GM20000 (cell line): ENCODE measurements at regions not wholly inside any gene's neighbourhood (a gene's known extent, or its start where the extent isn't known, plus 50 kb on each side); places are given as distances from the start of the nearest gene placed in this dataset.

Source experiments
- DNase-seq: peaks from one replicate; pipeline ENCODE4 v3.0.0; 2012; ENCODE audit warnings: low spot score
- TF ChIP-seq, protein P1 (sequence below): IDR thresholded peaks from 2 replicates; pipeline ENCODE4 v1.5.1; 2012; ENCODE audit warnings: mild to moderate bottlenecking, control low read depth; ENCODE audit errors: extremely low read depth, missing control alignments

DNA sequence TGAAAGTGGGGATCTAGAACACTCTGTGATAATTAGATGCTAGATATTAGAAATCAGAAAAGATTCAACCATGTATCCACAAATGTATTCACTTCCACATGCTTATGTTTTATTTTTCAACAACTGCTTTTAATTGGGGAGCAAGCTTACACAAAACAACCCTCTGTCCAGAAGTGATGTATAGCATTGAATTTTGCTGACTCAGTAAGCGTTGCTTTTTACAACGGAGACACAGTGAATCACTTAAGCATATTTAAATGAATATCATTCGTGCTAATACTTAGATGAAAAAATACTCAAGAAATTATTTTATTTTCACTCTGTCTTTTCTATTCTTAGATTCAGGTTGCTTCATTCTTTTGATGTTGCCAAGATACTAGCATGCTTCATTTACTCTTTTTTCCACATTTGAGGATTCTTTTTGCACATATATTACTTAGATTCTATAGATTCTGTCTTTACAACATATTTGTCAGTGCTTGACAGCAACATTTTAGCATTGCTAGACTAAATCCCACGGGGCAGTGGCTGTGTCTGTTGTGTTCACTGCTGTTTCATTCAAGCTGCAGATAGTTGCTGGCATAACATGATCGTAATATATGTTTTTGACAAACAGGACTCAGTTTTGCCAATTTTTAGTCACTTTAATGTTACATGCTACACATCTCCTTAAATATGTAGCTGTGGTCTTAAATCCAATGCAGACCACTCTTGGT lies 1714.4 kb upstream of the SEL1L start:
- no peak for DNase-seq
- TF ChIP-seq, protein P1, sequence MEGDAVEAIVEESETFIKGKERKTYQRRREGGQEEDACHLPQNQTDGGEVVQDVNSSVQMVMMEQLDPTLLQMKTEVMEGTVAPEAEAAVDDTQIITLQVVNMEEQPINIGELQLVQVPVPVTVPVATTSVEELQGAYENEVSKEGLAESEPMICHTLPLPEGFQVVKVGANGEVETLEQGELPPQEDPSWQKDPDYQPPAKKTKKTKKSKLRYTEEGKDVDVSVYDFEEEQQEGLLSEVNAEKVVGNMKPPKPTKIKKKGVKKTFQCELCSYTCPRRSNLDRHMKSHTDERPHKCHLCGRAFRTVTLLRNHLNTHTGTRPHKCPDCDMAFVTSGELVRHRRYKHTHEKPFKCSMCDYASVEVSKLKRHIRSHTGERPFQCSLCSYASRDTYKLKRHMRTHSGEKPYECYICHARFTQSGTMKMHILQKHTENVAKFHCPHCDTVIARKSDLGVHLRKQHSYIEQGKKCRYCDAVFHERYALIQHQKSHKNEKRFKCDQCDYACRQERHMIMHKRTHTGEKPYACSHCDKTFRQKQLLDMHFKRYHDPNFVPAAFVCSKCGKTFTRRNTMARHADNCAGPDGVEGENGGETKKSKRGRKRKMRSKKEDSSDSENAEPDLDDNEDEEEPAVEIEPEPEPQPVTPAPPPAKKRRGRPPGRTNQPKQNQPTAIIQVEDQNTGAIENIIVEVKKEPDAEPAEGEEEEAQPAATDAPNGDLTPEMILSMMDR: no peak

DNA sequence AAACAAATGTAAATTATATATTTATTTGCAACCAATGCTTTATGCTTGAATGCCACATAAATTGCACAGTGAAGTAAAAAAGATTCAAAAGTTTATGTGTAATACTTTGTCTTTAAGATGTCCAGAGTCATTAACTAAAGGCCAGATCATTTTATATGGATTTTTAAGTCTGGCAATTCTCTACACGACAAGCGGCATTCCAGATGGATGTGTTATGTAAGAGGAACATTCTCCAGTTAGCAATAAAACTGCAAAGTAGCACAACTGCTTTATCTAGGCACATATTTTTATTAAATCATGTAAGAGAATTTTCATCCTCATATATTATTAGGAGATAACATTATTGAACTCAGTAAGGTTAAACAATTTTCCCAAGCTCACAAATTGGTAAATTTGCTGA lies 1717.7 kb upstream of the SEL1L start:
- TF ChIP-seq, protein P1: no peak
- DNase-seq: no peak

DNA sequence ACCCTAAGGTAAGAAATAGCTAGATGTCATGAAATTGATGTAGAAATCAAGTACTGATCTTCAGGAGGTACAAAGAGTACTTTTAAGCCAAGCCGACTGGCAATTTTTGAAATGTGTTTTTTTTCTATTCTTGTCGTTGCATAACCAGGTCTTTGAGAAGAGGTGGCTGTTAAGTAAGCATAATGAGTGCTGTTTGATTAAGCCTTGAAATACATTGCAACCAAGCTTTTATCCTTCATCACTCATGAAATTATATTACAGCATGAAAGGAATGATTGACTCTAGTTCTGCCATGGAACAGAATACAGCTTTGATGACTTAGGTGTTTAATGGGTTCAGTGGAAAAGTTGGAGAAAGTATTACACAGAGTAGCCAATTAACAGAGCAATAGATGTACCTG lies 1720.2 kb upstream of the SEL1L start:
- DNase-seq: no peak
- TF ChIP-seq, protein P1: no peak

DNA sequence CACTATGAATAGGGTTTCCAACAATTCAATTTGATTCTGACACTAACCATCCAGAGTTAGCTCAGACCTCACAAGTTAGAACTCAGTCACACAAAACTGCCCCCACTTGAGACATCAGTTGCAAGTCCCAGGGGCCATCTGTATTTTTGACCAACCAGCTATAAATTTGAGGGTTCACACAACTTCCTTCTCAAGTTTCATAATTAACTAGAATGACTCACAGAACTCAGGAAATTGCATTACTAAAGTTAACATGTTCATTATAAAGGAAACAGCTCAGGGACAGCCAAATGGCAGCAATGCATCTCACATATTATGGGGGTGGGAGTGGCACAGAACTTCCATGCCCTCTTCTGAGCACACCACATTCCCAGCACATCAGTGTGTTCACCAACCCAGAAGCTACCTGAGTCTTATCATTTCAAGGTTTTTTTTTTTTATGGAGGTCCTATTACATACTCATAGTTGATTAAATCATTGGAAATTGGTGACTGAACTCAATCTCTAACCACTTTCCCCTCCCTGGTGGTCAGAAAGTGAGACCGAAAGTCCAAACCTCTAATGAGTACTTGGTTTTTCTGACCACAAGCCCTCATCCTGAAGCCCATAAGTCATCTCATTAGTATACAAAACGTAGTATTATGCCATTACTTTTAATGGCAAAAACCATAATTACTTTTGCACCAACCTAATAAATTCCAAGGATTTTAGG lies 1721.5 kb upstream of the SEL1L start:
- TF ChIP-seq, protein P1: no peak
- DNase-seq: no peak

DNA sequence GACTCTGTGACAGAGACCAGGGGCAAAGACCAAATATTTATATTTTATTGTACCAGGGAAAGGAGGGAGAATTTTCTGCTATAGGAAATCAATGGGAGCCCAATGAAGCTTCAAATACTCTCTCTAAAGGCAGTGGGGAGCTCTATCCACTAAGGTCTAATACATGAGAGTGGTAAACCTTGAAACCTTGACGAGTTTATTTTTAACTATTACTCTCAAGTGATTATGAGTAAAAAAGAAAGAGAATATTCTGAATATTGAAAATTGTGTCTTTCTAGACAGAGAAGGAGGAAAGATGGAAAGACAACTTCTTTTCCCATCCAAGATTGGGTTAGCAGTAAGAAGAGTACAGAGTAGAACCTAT lies 1722.1 kb upstream of the SEL1L start:
- DNase-seq: no peak
- TF ChIP-seq, protein P1: no peak

DNA sequence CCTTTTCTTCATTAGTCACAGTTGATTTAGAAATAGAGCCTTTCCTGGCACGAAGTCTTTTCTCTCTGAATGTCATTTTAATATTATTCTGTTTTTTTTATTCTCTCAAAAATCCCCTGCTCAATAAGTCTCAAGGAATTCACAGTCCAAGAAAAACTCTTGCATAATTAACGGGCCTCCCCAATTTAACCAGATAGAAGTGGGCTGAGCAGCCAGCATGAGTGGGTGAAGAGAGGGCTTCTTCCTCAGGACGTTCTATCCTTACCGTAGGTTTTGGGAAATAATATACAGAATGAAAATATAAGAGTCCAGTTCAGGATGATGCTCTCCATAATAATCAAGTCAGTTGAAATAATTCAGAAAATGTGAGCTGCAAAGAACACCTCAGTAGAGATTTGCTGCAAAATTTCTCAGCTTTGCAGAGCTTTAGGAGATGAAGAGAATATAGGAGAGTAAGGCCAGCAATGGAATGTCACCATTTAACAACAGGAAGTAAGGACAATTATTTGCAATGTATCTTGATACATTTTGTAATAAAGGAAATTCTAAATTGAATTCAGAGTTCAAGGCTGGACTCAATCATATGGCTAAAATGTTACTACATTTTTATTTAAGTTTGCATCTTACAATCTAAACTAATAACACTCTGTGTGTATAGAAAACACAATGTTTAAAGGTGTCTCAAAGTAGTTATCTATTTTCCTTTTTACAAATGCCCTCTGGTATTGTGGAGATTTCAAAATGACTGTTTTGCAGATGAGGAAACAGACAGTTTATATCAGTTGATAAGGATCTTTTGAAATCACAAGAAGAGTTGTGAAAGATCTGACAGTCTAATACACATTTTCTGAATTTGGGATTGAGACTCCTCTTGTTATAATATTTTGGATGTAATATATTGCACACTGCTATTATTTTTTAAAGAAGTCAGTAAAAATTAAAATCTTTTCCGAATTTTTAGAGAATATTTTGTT lies 1724.1 kb upstream of the SEL1L start:
- TF ChIP-seq, protein P1: no peak
- DNase-seq: no peak

DNA sequence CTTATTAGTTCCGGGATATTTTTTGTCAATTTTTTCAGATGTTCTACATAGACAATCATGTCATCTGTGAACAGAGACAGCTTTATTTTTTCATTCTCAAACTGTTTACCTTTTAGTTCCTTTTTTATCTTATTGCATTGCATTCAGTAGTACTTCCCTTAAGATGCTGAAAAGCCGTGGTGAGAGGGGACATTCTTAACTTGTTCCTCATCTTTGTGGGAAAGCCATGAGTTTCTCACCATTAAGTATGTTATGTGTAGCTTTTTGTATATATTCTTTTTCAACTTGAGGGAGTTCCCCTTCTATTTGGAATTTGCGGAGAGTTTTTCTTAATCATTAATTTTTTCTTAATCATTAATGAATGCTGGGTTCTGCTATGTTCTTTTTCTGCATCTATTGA lies 1727.1 kb upstream of the SEL1L start:
- no peak for DNase-seq
- TF ChIP-seq, protein P1: no peak
